GM08714 (cell line): ENCODE measurements at regions not wholly inside any gene's neighbourhood (a gene's known extent, or its start where the extent isn't known, plus 50 kb on each side); places are given as distances from the start of the nearest gene placed in this dataset.

Source experiments
- H3K4me3 ChIP-seq: fragments of 200-500 bp; sonication (Bioruptor generic); 2 replicates; pipeline ENCODE4 v1.5.1; 2014; ENCODE audit warnings: mild to moderate bottlenecking, low read length, inconsistent platforms
- ZNF274 ChIP-seq: IDR thresholded peaks from 2 replicates; pipeline ENCODE4 v1.6.1; 2012; ENCODE audit warnings: mild to moderate bottlenecking, low read depth, low read length

- no peak for TF ChIP-seq ZNF274
Observed at GRCh38 chr12:94717656-94718055, 67.3 kb upstream of the TMCC3 start.

GRCh38 chr12:94717108-94717507 is 66.8 kb upstream of the TMCC3 start:
- TF ChIP-seq ZNF274, result no peak
- no peak overlapping the region for H3K4me3 ChIP-seq

More at GRCh38 chr12:94717656-94718055, 67.3 kb upstream of the TMCC3 start:
- H3K4me3 ChIP-seq, result no peak overlapping the region

DNA sequence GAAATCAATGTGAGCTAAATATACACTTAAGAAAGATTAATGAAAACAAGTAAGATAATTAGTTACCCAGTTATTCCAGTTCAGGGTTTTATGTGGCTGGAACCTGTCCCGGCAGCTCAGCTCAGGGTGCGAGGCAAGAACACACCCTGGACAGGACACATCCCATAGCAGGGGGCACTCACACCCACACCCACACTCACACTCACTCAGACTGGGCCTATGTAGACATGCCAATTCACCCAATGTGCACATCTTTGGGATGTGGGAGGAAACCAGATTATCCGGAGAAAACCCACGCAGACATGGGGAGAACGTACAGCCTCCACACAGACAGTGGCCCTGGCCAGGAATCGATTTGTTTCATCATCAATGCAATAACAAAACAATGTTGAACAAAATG is 66.0 kb upstream of the TMCC3 start:
- TF ChIP-seq ZNF274, result no peak
- no peak overlapping the region for H3K4me3 ChIP-seq

DNA sequence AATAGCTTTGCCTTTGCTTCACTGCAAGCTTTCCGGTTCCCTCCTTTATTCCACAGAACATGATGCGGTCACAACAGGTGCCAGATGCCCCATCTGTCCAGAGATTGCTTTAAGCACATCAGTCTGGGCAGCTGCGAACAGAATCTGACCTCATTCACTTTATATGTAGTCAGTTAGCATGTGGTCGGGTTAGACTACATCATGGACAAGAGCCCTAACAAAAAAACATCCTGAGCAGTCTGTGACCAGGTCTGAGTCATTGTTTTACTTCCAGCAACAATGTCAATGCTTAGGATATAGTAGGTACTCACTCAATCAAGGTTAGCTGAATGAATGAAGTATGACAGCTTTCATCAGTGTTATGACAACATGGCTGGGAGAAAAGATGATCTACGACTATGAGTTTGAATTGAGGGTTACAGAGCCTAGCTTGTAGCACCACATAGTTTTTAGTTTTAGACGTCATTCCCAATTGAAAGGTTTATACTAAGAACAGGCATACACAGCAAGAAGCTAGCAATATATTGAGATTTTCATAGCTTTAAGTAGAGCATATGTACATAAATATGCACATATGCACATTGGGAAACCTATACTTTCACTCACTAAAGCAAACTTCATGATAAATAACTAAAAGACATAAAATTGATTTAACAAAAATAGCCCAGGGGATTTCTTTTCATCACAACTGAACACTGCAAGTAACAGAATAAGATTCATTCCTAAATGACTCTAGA is 64.2 kb upstream of the TMCC3 start:
- H3K4me3 ChIP-seq, result no peak overlapping the region
- TF ChIP-seq ZNF274, result no peak

DNA sequence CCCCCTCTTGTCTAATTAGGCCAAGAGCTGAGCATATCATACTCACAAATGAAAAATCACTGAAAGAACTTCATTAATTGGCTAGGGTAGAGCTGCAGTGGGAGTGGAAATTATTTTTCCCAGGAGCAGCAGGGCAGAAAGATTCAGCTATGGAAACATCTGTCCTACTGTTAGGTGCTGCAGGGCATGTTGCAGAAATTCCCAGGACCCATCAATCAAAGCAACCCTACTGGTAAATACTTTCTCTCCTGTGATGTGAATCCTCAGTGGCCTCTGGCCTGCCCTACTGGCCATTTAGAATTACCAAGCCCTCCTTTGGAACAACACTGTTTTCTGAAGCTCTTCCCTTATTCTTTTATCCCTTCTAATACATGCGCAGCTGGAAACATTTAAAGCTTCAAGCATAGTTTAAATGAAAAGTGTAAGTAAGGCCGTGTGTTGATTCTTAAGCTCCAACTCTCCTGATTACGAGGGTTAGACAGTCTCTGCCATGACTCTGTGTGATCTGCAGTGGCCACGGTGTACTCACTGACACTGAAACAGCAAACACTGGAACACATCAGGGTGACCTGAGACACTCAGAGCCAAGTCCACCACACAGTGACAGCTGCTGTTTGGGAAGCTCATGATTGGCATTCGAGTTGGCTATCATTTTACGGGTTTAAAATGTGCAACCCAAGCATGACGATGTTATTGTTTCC is 62.6 kb upstream of the TMCC3 start:
- TF ChIP-seq ZNF274, result no peak
- no peak overlapping the region for H3K4me3 ChIP-seq

DNA sequence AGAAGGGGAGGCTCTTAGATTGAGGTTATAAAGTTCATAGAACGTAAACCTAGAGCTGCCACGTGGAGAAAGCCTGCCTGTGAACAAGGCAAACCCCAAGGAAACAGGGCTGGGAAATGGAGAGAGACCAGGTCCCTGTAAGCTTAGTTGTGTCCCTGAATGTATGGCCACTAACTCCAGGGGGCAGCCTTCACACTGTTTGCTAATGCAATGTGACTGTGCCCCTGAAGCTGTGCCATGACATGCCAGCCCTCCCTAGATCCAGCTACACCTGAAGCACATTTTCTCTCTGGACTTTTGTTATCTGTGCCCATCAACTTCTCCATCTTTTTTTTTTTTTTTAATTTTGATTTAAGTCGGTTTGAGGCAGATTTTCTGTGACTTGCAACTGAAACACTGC is 60.6 kb upstream of the TMCC3 start:
- TF ChIP-seq ZNF274, result no peak
- no peak overlapping the region for H3K4me3 ChIP-seq

DNA sequence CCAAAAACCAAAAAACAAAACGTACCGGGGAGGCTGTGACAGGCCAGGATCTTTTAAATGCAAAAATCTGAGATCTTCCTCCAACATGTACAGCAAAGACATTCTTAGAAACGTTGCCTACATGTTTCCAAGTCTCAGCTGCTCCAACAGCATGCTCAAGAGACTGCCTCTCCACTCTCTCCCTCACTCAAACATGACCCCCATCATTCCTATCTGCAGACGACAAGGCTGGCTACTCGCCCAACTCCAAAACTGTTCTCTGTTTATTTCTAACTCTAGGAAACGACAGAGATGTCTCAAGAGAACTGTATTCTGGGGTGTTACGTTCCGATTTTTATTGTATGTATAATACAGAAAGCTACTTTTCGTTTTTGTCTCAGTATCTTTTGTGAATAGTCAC is 57.5 kb upstream of the TMCC3 start:
- TF ChIP-seq ZNF274, result no peak
- no peak overlapping the region for H3K4me3 ChIP-seq

DNA sequence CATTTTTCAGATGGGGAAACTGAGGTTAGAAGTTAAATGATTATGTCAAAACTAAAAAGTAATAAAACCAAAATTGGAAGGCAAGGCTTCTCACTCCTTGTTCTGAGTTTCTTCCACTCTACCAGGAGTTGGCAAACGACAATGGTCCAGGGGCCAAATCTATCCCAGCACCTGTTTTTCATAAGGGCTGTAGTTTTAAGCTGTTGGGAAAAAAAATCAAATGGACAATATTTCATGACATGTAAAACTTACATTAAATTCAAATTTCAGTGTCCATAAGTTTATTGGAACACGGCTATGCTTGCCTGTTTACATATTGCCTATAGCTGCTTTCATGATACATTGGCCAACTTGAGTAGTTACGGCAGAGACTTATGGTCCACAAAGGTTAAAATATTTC is 56.7 kb upstream of the TMCC3 start:
- TF ChIP-seq ZNF274, result no peak

GRCh38 chr12:94706250-94706661 is 55.9 kb upstream of the TMCC3 start:
- no peak for TF ChIP-seq ZNF274
- H3K4me3 ChIP-seq, result no peak overlapping the region

More for the DNA sequence above, 56.7 kb upstream of the TMCC3 start:
- H3K4me3 ChIP-seq, result no peak overlapping the region

- TF ChIP-seq ZNF274, result no peak
- no peak overlapping the region for H3K4me3 ChIP-seq
Observed at GRCh38 chr12:94705676-94706075, 55.3 kb upstream of the TMCC3 start.

DNA sequence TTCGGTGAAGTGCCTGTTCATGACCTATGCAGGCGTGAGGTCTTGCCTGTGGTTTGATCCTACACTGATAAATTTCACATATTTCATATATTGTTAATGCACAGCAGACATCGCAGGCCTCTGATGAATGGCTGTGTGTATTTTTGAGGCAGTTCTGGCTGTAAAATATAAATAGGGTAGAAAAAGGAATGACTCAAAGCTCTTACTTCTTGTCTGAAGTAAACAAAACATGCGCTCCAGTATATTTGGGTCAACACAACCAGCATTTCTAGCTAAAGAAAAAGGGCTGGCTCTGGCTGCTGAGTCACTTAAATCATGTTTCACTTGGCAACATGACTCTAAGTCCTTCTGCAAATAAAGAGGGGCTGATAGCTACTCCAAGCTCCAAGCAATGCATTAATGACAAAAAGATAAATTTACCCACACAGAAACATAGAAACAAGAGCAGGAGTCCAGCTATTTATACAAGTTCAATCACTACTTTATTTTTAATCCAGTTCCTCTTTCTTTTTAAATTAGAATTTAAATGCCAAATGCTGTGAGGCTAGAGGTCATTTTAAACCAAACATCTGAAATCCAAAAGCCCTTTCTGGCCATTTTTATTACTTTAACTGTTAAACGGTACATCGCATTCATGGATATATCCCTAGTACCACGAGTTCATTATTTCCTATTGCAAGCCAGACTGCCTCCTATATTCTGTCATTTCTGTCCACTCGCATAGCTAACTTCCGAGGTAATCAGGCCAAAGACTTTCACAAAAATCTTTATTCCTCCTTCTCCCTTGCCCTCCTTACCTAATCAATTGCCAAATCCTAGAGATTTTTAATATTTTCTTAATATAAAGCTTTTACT is 54.3 kb upstream of the TMCC3 start:
- TF ChIP-seq ZNF274, result no peak
- H3K4me3 ChIP-seq, result no peak overlapping the region

GRCh38 chr12:94702696-94703095 is 52.3 kb upstream of the TMCC3 start:
- H3K4me3 ChIP-seq, result no peak overlapping the region
- no peak for TF ChIP-seq ZNF274

GRCh38 chr12:94701711-94702110 is 51.4 kb upstream of the TMCC3 start:
- no peak for TF ChIP-seq ZNF274
- no peak overlapping the region for H3K4me3 ChIP-seq

- H3K4me3 ChIP-seq, result no peak overlapping the region
- no peak for TF ChIP-seq ZNF274
Observed at GRCh38 chr12:94700662-94701061, 50.3 kb upstream of the TMCC3 start.
